Fibroblast of villous mesenchyme (primary cell): ENCODE measurements at regions not wholly inside any gene's neighbourhood (a gene's known extent, or its start where the extent isn't known, plus 50 kb on each side); places are given as distances from the start of the nearest gene placed in this dataset.

Experiments used
- DNase-seq: peaks from one replicate; pipeline ENCODE4 v3.0.0-alpha.2; 2010; ENCODE audit warnings: low read depth
- H3K4me3 ChIP-seq: 2 replicates; pipeline ENCODE4 v1.5.1; 2011; ENCODE audit warnings: low read depth, mild to moderate bottlenecking, low read length
- CTCF ChIP-seq: IDR thresholded peaks from 2 replicates; pipeline ENCODE4 v1.5.1; 2012; ENCODE audit warnings: low read depth, mild to moderate bottlenecking, low read length; ENCODE audit not compliant: insufficient read depth

- no peak overlapping the region for H3K4me3 ChIP-seq
- TF ChIP-seq CTCF, result peak; percentile 51
- peak; percentile 12 for DNase-seq
Observed at GRCh38 chr12:74415633-74416032, 122.0 kb upstream of the ATXN7L3B start.

- no peak for TF ChIP-seq CTCF
- DNase-seq, result no peak
- H3K4me3 ChIP-seq, result no peak overlapping the region
Observed at GRCh38 chr12:74418573-74418972, 119.1 kb upstream of the ATXN7L3B start.

- no peak overlapping the region for H3K4me3 ChIP-seq
- DNase-seq, result no peak
- no peak for TF ChIP-seq CTCF
Observed at GRCh38 chr12:74424778-74425177, 112.9 kb upstream of the ATXN7L3B start.

- H3K4me3 ChIP-seq, result no peak overlapping the region
- TF ChIP-seq CTCF, result no peak
- DNase-seq, result no peak
Observed at GRCh38 chr12:74426091-74426490, 111.5 kb upstream of the ATXN7L3B start.

GRCh38 chr12:74429535-74429934 is 108.1 kb upstream of the ATXN7L3B start:
- no peak for DNase-seq
- TF ChIP-seq CTCF, result no peak
- H3K4me3 ChIP-seq, result no peak overlapping the region

- no peak for TF ChIP-seq CTCF
- no peak overlapping the region for H3K4me3 ChIP-seq
- no peak for DNase-seq
Observed at GRCh38 chr12:74431801-74432200, 105.8 kb upstream of the ATXN7L3B start.

- DNase-seq, result no peak
- H3K4me3 ChIP-seq, result no peak overlapping the region
- TF ChIP-seq CTCF, result no peak
Observed at GRCh38 chr12:74440469-74440868, 97.2 kb upstream of the ATXN7L3B start.
